GM21619 (cell line): ENCODE measurements at regions not wholly inside any gene's neighbourhood (a gene's known extent, or its start where the extent isn't known, plus 50 kb on each side); places are given as distances from the start of the nearest gene placed in this dataset.
"Not testable (repeated sequence)": the region's sequence is repeated elsewhere in the genome, so short reads cannot be mapped to it uniquely, and the experiment has no call there.

ENCODE experiments used
- ATAC-seq: cut with Tn5 transposase; IDR thresholded peaks from one replicate; pipeline ENCODE4 v1.9.1; 2021; ENCODE audit not compliant: unreplicated experiment

DNA sequence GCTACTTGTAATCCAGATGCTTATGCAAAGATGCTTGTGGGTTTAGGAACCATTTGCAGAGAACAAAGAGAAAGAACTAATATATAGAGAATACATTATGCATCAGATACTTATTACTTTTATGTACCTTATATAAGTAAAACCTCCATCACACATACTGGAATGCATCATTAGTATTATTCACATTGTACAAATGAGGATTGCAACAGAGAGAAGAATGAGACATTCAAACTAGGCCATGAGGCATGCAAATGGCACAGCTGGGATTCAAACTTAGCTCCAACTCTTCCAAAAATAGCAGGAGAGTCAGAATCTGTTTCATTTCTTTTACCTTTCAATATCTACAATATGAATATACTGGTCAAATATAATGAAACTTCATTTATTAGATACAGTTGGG, 1001.4 kb upstream of the ADAMTS5 start:
- not testable (repeated sequence) for ATAC-seq

DNA sequence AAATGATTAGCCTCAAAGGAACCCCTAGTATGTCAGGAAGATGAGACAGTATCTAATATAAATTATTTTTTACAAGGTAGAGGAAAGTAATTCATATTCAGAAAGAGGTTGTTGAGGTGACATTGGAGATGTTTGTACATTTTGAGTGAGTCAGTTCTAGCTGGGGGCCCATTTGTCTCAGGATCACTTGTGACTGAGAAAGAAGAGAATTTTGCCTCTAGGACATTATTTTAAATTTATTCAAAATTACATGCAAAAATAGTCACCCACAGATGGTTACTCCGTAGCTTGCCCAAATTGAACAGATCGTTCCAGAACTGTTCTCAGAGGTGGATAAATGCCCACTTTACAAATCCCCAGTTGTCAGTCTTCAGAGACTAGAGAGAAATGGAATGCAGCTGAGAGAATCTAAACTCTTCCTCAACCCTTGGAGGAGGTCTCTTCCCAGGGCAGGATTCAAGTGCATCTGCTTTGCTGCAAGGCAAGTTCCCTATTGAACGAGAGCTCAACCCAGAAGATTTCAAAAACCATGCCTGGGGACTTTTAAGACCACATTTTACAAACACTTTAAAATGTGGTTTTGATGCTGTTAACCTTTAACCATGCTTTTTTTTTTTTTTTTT, 987.8 kb upstream of the ADAMTS5 start:
- ATAC-seq: no peak

DNA sequence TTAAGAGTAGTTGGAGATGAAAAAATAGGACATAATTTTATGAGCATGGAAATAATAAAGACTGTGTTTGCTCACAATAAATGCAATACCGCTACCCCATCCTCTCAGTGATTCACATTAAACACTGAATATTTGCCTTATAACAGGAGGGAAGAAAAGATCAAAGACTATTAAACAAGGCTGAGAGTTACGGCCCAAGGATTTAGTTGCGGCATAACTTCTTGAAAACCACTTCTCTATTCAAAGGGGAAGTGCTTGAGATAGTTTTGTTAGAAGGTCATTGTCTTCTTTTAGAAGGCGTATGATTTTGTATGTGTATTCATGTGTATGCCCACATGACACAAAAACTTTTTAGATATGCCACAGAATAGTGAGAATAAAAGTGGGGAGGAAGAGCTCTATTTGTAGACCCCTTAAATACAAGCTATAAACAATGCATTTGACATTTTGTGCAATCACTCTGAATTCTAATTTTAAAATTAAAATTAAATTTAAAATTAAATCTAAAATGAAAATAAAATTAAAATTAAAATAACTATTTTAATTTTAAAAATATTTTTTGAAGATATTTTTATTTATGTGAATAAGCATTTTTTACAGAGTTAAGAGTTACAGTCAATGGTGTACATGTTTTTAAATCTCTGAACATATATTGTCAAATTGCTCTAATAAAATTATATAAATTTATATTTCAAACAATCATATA, 986.6 kb upstream of the ADAMTS5 start:
- ATAC-seq: no peak

DNA sequence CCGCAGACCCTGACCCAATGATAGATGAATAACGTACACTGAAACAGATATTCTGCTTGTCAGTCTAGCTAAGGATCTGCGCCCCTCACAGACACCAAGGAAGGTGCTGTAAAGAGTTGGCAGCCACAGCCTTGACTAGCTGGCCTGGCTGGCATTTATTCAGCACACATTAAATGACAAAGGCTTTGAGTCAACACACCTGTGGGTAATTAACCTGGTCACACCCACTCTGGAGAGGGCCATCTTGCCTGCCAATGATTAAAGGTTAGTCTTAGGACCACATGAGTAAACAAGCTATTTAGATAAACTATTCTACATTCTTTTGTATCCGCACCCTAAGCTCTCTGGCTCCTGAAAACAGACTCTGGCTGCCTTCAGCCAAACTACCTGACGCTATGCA, 982.2 kb upstream of the ADAMTS5 start:
- ATAC-seq: not testable (repeated sequence)

DNA sequence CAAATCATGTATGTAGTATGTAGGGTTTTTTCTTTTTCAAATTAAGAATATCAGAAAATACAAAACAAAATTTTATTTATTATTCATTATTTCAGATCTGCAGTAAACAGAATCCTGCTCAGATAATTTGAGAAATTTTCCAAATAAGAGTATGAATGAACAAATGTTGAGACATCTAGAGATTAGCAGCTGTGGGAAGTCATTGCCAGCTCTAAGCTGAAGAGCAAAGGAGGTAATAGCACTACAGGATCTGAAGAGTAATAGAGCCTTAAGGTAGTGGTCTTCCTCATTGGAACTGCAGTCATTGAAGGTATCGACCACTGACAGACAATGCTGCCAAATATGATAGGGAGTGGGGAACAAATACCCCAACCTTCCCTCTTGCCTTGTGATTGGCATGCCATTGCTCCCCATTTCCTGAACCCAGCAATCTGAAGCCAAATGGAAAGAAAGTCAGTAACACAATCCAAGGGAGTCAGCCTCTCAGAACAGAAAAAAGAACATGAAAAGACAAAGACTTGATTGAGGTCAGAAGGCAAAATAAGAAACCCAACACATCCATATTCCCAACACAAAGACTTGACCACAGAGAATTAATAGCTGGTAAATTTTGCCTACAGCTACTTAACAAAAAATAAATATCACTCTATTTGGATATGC, 963.4 kb upstream of the ADAMTS5 start:
- not testable (repeated sequence) for ATAC-seq

DNA sequence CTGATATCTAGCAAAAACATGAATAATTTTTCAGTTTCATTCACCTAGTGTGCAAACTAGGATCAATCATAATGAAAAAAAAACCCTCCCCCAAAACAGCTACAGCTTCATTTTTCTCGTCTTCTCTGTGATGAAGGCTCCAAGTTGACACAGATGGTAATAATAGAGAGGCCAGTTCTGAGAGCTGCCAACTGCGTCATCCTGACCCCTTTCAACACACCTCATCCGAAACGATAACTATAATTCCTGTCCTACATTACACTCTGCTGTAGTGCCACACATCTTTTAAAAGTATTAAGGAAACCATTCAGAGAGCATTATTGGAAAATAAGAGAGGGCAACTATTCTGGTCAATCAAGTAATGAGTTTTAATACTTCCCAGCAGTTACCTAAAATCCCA, 962.3 kb upstream of the ADAMTS5 start:
- not testable (repeated sequence) for ATAC-seq

DNA sequence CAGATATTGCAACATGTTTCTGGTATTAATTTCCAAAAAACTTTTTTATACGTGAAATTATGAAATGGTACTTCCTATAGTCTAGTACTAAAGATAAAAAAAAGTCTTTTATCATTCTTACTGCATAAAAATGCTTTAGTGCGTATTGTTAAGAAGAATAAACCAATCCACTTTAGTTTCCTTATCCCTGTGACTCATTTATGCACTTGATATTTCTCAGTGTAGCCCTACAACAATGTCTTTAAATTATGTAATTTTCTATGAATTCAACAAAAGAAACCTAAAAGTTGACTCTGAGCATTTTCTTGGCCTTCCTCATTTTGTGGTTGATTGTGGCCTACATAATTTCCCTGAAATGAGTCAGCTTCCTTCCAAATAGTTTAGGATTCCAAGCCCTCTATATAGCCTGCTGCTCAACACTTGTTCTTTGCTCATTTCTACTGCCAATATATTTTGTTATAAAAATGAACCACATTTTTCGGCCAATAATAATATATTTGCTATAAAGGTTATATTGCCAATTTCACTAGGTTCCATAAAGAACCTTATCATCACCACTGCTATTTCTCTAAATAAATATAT, 961.7 kb upstream of the ADAMTS5 start:
- ATAC-seq: not testable (repeated sequence)

DNA sequence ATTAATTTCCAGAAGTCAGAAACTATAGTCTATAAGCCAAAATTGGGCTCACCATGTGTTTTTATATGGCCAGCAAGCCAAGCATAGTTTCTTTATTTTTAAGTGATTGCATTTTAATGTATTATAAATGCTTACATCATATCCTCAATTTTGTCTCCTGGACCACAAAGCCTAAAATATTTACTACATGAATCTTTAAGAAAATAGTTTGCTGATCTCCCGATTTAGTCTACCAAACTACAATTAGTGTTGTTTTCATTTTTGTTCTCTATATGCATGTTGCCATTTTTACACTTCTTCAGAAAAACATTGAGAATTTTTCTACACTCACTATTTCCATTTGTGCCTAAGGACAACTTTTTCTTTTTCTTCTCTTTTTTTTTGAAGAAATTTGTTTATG, 954.5 kb upstream of the ADAMTS5 start:
- not testable (repeated sequence) for ATAC-seq

DNA sequence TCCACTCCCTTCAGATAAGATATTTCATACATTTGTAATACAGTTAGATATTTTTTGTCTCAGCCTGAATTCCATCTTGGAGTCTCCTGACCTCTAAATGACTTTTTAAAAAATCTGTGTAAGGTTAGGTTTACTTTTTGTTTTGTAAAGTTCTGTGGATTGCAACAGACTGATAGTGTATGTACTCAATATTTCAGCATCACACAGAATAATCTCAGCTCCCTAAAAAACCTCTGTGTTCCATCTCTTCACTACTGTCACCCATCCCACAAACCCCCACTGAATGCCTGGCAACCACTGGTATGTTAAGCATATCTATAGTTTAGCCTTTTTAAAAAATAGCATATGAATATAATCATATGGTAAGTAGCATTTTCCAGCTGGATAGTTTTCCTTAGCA, 951.1 kb upstream of the ADAMTS5 start:
- ATAC-seq: not testable (repeated sequence)

DNA sequence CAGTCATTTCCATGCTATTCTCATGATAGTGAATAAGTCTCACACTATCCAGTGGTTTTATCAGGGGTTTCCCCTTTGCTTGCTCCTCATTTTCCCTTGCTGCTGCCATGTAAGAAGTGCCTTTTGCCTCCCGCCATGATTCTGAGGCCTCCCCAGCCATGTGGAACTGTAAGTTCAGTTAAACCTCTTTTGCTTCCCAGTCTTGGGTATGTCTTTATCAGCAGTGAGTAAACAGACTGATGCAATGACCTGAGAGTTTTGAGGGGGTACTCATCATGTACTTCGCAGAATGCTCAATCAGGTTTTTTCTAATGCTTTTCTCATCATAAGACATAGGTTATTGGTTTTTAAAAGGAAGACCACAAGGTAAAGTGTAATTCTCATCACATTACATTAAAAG, 949.4 kb upstream of the ADAMTS5 start:
- not testable (repeated sequence) for ATAC-seq

DNA sequence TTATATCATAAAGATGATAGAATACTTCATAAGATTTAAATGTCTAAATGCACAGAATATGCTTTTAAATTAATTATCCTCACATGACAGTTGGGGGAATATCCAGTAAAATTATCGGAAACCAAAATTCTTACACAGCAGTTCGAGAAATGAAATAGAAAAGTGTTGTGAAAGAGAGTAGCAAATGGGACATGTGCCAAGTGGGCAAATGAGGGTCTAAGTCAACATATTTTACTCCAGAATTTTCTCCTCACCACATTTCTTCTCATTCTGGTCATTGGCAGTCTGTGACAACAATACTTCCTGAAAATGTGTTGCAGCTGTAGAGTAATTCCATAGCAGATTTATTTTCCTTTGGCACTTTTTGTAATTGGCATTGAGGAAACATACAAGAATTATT, 945.2 kb upstream of the ADAMTS5 start:
- ATAC-seq: not testable (repeated sequence)

DNA sequence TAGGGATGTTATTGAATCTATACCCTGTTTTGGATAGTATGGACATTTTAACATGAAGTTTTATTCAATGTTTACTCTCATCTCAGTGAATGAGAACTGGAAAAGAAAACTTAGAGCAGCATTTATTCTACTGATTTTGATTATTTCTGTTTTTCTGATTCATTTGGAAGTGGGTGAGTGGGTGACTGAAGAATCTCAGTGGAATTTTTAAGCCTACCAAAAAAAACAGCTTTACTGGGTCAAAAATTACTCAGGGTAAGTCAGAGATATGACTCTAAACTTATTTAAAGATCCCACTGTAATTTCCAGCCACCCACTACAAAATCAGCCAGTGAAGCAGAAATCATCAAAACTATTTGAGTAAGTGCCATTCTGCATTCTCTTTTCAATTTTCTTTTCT, 942.6 kb upstream of the ADAMTS5 start:
- not testable (repeated sequence) for ATAC-seq

DNA sequence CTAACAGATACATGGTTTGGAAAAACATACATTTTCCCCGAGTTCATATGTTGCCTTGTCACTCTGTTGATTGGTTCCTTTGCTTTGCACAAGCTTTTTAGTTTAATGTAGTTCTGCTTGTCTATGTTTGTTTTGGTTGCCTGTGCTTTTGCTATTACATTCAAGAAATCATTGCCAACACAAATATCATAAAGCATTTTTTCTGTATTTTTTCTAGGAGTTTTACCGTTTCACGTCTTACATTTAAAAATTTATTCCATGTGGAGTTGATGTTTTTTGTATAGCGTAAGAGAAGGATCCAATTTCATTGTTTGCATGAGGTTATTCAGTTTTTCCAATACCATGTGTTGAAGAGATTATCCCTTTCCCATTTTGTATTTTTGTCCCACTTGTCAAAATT, 941.9 kb upstream of the ADAMTS5 start:
- ATAC-seq: not testable (repeated sequence)

DNA sequence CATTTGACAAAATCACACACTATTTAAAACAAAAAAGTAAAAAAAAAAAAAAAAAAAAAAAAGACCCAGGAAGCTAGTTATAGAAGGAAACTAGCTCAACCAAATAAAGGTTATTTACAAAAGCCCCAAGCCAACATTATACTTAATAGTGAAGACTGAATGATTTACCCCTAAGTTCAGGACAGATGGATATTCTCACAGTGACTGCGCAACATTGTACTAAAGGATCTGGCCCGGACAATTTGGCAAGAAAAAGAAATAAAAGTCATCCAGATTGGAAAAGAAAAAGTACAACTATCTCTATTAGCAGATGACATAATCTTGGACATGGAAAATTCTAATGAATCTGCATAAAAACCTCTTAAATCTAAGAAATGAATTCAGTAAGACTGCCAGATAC, 936.0 kb upstream of the ADAMTS5 start:
- not testable (repeated sequence) for ATAC-seq

DNA sequence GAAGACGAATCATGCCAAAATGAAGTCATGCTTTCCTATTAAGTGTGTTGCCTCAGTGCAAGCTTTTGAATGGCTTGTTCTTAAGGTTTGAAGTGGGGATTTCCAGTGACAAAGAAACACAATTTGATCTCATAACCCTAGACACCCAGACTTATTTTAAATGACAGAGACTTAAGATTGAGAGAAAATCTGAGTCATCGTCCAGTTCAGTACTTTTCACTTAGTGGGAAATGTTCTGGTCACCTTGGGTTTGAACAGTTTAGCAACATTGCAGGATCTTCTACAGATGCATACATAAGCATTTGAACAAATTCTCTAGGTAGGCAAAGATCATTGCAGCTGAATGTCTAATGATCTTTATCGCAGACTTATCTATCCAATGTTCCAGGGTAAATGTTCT, 926.7 kb upstream of the ADAMTS5 start:
- ATAC-seq: not testable (repeated sequence)

DNA sequence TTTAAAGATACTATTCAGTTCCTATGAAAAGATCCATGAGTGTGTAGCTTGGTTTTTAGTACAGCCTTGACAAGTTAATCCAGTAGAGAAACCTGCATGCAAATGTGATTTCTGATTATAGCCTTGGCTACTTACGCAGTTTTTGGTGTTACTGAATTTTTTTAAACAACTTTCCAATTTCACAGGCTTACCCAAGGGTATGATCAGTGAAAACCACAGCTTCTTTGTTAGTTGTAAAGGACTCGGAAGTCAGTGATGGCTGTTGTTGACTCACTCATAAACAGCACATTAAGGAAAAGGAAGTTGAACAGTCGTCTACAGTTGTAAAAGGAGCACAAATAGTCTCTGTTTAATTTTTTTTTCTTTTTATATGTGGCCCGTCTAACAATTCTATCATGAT, 924.6 kb upstream of the ADAMTS5 start:
- not testable (repeated sequence) for ATAC-seq

DNA sequence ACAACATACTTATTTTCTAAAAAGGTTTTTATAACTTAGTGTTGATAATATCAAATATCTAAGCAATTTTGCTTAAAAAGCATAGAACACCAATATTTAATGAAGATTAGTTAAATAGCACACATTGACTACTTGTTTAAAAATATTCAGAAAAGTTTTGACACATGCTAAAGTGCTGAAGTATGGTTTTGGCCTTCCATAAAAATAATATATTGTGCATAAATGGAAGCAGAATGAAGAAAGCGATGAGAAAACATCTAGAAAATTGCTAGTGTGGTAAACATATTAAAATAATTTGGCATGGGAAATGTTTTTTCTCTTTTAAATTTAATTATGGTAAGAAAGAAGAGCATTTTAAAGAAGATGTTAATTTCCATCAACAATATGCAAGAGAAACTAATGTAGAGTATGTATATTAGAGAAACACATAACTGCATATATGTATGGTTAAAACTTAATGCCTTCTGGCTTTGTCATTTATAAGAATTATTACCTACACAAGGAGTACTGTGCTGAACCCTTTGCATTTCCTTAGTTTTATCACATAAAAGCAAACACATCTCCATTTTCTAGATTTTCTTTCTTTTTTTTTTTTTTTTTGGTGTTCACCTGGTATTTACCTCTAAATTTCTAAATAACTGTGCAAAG, 921.0 kb upstream of the ADAMTS5 start:
- not testable (repeated sequence) for ATAC-seq

DNA sequence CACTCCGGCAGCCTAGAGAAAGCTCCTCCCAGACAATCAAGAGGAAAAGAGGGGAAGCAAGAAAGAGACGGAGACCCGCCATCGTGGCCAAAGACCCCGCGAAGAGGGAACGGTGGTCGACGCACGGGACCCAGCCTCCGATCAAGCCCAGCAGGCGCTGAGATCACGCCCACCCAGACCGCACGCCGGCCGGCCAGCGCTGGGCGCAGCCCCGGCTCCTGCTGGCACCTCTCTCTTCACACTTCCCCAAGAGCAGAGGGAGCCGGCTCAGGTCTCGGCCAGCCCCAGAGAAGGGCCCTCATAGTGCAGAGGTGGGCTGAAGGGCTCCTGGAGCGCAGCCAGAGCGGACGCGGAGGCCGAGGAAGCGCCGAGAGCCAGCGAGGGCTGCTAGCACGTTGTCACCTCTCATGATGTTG, 918.4 kb upstream of the ADAMTS5 start:
- no peak for ATAC-seq

DNA sequence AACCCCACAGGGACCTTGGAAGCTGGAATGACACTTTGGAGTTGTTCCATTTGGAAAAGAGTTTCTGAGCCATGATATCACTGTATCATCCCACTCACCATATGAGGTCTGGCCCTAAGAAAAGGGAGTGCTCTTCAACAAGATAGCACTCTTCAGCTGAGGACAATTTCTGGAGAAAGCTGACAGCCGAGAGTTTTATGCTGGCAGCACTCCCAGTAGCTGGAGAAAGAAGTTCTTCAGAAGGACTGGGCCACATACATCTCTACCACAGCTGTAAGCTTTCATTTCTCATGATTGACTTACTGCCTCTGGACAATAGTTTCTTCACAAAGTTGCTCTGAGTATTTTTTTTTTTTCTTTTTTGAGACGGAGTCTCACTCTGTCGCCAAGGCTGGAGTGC, 914.4 kb upstream of the ADAMTS5 start:
- ATAC-seq: not testable (repeated sequence)

DNA sequence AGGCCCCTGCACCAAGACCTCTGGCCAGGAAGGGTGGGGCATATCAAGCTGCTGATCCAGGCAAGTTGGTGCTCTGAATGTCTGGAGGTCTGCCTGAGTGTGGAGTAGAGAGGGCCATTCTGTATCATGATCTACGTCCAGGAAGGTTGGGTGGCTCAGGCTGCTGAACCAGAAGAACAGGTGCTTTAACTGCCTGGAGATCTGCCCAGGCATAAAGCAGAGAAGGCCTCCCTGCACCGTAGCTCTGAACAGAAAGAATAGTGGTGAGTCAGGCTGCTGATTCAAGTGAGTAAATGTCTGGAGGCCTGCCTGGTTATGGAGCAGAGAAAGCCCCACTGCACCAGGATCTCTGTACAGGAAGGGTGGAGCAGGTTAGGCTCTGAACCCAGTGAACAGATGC, 905.5 kb upstream of the ADAMTS5 start:
- ATAC-seq: not testable (repeated sequence)

DNA sequence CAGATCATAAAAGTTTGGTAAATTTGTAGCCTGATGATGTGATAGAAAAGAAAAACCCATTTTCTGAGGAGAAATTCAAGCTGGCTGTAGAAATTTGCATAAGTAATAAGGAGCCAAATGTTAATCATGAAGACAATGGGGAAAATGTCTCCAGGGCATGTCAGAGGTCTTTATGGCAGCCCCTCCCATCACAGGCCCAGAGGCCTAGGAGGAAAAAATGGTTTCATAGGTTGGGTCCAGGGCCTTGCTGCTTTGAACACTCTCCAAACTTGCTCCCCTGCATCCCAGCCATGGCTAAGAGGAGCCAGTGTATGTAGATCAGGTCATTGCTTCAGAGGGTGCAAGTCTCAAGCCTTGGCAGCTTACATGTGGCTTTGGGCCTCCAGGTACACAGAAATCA, 903.9 kb upstream of the ADAMTS5 start:
- not testable (repeated sequence) for ATAC-seq
